K562 (cell line): ENCODE measurements at regions not wholly inside any gene's neighbourhood (a gene's known extent, or its start where the extent isn't known, plus 50 kb on each side); places are given as distances from the start of the nearest gene placed in this dataset.
A peak's percentile ranks its signal among the peaks of the same experiment; 100 is the strongest.

Source experiments
- ATF1 ChIP-seq, 2 experiments: fragments of 450-650 bp in 1 of 2; IDR thresholded peaks; 2 replicates each; pipeline ENCODE4 v1.6.1; 2016; ENCODE audit warnings: missing compliant biosample characterization in 1 of 2, missing genetic modification characterization in 1 of 2
- HDAC2 ChIP-seq: fragments of 450-650 bp; IDR thresholded peaks from 2 replicates; pipeline ENCODE4 v1.6.1; 2016; ENCODE audit warnings: mild to moderate bottlenecking
- MYBL2 ChIP-seq, 2 experiments: fragments of 450-650 bp in 1 of 2; sonication (generic) in 1 of 2; formaldehyde crosslinking in 1 of 2; IDR thresholded peaks; 2 replicates each; pipeline versions ENCODE4 v1.6.1 to v1.8.1; 2017 to 2022; ENCODE audit warnings: borderline replicate concordance in 1 of 2, inconsistent platforms in 1 of 2, low read depth in 1 of 2, mild to moderate bottlenecking in 1 of 2, missing genetic modification reagents in 1 of 2, moderate library complexity in 1 of 2
- RFX1 ChIP-seq: fragments of 450-650 bp; IDR thresholded peaks from 2 replicates; pipeline ENCODE4 v1.6.1; 2016; ENCODE audit warnings: mild to moderate bottlenecking, moderate library complexity
- ZNF740 ChIP-seq, 3 experiments: fragments of 200-800 bp in 1 of 3; sonication (Bioruptor generic) in 1 of 3; sonication (generic) in 1 of 3; formaldehyde crosslinking in 1 of 3; IDR thresholded peaks; 2 replicates each; pipeline versions ENCODE4 v1.6.1 to v1.8.0; 2016 to 2022; ENCODE audit warnings: mild to moderate bottlenecking in 2 of 3, missing compliant biosample characterization in 2 of 3, missing genetic modification characterization in 2 of 3, missing genetic modification reagents in 1 of 3
- TF ChIP-seq, protein P1 (sequence below): fragments of 450-650 bp; IDR thresholded peaks from 2 replicates; pipeline ENCODE4 v1.6.1; 2016; ENCODE audit warnings: mild to moderate bottlenecking, moderate library complexity
- TF ChIP-seq, protein P2 (sequence below): fragments of 450-650 bp; IDR thresholded peaks from 2 replicates; pipeline ENCODE4 v1.6.1; 2018; ENCODE audit not compliant: partially characterized antibody

DNA sequence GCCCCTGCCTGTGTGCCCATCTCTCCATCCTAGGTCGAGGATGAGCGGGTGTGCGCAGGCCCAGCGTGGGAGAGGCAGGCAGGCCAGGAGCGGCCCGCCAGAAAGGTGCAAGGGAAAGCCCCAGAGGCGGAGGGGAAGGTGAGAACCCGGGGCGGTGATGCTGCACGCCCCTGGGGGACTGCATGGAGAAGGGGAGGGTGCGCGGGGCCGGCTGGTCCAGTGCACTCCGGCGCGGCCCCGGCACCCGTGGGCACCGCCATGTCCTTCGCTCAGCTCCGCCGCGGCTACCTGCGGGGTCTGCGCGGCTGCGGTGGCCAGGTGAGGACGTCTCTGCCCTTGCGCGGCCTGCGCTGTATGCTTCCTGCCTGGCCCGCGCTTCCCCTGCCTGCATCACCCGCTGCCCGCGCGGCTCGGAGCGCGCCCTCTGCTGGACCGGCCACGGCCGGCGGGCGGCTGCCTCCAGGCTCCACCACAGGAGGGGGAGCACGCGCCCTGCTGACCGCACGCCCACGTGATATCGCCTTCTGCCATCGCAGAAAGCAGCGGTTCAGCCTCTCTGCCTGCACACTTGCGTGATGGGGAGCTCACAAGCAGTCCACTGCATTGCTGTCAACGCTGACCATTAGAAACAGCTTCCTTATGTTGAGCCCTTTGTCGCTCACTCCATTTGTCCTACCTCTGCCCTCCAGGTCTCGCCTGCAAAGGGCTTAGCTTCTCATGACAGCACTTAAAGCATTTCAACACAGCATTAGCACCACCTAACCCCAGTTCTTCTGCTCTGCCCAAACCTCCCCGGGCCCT is 73.9 kb downstream of the CXCL12 start (continued):
- TF ChIP-seq, protein P1, sequence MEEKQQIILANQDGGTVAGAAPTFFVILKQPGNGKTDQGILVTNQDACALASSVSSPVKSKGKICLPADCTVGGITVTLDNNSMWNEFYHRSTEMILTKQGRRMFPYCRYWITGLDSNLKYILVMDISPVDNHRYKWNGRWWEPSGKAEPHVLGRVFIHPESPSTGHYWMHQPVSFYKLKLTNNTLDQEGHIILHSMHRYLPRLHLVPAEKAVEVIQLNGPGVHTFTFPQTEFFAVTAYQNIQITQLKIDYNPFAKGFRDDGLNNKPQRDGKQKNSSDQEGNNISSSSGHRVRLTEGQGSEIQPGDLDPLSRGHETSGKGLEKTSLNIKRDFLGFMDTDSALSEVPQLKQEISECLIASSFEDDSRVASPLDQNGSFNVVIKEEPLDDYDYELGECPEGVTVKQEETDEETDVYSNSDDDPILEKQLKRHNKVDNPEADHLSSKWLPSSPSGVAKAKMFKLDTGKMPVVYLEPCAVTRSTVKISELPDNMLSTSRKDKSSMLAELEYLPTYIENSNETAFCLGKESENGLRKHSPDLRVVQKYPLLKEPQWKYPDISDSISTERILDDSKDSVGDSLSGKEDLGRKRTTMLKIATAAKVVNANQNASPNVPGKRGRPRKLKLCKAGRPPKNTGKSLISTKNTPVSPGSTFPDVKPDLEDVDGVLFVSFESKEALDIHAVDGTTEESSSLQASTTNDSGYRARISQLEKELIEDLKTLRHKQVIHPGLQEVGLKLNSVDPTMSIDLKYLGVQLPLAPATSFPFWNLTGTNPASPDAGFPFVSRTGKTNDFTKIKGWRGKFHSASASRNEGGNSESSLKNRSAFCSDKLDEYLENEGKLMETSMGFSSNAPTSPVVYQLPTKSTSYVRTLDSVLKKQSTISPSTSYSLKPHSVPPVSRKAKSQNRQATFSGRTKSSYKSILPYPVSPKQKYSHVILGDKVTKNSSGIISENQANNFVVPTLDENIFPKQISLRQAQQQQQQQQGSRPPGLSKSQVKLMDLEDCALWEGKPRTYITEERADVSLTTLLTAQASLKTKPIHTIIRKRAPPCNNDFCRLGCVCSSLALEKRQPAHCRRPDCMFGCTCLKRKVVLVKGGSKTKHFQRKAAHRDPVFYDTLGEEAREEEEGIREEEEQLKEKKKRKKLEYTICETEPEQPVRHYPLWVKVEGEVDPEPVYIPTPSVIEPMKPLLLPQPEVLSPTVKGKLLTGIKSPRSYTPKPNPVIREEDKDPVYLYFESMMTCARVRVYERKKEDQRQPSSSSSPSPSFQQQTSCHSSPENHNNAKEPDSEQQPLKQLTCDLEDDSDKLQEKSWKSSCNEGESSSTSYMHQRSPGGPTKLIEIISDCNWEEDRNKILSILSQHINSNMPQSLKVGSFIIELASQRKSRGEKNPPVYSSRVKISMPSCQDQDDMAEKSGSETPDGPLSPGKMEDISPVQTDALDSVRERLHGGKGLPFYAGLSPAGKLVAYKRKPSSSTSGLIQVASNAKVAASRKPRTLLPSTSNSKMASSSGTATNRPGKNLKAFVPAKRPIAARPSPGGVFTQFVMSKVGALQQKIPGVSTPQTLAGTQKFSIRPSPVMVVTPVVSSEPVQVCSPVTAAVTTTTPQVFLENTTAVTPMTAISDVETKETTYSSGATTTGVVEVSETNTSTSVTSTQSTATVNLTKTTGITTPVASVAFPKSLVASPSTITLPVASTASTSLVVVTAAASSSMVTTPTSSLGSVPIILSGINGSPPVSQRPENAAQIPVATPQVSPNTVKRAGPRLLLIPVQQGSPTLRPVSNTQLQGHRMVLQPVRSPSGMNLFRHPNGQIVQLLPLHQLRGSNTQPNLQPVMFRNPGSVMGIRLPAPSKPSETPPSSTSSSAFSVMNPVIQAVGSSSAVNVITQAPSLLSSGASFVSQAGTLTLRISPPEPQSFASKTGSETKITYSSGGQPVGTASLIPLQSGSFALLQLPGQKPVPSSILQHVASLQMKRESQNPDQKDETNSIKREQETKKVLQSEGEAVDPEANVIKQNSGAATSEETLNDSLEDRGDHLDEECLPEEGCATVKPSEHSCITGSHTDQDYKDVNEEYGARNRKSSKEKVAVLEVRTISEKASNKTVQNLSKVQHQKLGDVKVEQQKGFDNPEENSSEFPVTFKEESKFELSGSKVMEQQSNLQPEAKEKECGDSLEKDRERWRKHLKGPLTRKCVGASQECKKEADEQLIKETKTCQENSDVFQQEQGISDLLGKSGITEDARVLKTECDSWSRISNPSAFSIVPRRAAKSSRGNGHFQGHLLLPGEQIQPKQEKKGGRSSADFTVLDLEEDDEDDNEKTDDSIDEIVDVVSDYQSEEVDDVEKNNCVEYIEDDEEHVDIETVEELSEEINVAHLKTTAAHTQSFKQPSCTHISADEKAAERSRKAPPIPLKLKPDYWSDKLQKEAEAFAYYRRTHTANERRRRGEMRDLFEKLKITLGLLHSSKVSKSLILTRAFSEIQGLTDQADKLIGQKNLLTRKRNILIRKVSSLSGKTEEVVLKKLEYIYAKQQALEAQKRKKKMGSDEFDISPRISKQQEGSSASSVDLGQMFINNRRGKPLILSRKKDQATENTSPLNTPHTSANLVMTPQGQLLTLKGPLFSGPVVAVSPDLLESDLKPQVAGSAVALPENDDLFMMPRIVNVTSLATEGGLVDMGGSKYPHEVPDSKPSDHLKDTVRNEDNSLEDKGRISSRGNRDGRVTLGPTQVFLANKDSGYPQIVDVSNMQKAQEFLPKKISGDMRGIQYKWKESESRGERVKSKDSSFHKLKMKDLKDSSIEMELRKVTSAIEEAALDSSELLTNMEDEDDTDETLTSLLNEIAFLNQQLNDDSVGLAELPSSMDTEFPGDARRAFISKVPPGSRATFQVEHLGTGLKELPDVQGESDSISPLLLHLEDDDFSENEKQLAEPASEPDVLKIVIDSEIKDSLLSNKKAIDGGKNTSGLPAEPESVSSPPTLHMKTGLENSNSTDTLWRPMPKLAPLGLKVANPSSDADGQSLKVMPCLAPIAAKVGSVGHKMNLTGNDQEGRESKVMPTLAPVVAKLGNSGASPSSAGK, result peak; percentile 90
- TF ChIP-seq ATF1 (CRISPR knock-in tag; IDR thresholded peaks at IDR 0.05) (no peak), ATF1 (tag; IDR thresholded peaks at IDR 0.05) (peak; percentile 82), HDAC2 (0 out of 2 replicates have a peak, but pooled peaks have one; percentile 35), ZNF740 (CRISPR knock-in tag; IDR thresholded peaks at IDR 0.05) (0 out of 2 replicates have a peak, but pooled peaks have one; percentile 17), ZNF740 (tag; IDR thresholded peaks at IDR 0.05) (peak in 1 of 2 experiments; percentile 62; a peak in 2 of 4 replicates), RFX1 (no peak), MYBL2 (IDR thresholded peaks at IDR 0.05; ENCODE audit: low read depth) (no peak), MYBL2 (CRISPR knock-in tag; IDR thresholded peaks at IDR 0.05; ENCODE audit: borderline replicate concordance) (no peak)
- TF ChIP-seq, protein P2, sequence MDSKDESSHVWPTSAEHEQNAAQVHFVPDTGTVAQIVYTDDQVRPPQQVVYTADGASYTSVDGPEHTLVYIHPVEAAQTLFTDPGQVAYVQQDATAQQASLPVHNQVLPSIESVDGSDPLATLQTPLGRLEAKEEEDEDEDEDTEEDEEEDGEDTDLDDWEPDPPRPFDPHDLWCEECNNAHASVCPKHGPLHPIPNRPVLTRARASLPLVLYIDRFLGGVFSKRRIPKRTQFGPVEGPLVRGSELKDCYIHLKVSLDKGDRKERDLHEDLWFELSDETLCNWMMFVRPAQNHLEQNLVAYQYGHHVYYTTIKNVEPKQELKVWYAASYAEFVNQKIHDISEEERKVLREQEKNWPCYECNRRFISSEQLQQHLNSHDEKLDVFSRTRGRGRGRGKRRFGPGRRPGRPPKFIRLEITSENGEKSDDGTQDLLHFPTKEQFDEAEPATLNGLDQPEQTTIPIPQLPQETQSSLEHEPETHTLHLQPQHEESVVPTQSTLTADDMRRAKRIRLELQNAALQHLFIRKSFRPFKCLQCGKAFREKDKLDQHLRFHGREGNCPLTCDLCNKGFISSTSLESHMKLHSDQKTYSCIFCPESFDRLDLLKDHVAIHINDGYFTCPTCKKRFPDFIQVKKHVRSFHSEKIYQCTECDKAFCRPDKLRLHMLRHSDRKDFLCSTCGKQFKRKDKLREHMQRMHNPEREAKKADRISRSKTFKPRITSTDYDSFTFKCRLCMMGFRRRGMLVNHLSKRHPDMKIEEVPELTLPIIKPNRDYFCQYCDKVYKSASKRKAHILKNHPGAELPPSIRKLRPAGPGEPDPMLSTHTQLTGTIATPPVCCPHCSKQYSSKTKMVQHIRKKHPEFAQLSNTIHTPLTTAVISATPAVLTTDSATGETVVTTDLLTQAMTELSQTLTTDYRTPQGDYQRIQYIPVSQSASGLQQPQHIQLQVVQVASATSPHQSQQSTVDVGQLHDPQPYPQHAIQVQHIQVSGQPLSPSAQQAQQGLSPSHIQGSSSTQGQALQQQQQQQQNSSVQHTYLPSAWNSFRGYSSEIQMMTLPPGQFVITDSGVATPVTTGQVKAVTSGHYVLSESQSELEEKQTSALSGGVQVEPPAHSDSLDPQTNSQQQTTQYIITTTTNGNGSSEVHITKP, result peak; percentile 73
